GM23338 (cell line): ENCODE measurements at regions not wholly inside any gene's neighbourhood (a gene's known extent, or its start where the extent isn't known, plus 50 kb on each side); places are given as distances from the start of the nearest gene placed in this dataset.

Source experiments
- ATAC-seq: fragments of 200-7000 bp; cut with Tn5 transposase; 3 replicates; pipeline ENCODE4 v1.9.1; 2020
- DNase-seq: peaks from one replicate; pipeline ENCODE4 v3.0.0-alpha.2; 2015; ENCODE audit warnings: low spot score
- H2AFZ ChIP-seq: fragments of 200-600 bp; sonication (generic); 2 replicates; pipeline ENCODE4 v1.8.0; 2016; ENCODE audit warnings: antibody characterized with exemption, mild to moderate bottlenecking, moderate library complexity
- H3F3A ChIP-seq: fragments of 200-600 bp; sonication (generic); replicated peaks from 2 replicates; pipeline ENCODE4 v1.8.0; 2017; ENCODE audit warnings: antibody characterized with exemption, mixed run types, low read depth
- H3K27ac ChIP-seq: fragments of 200-600 bp; sonication (generic); 2 replicates; pipeline ENCODE4 v1.6.1; 2016; ENCODE audit warnings: low read depth
- H3K27me3 ChIP-seq: fragments of 200-600 bp; sonication (generic); 2 replicates; pipeline ENCODE4 v1.8.0; 2016; ENCODE audit warnings: mild to moderate bottlenecking, mixed run types, moderate library complexity; ENCODE audit not compliant: insufficient read depth
- H3K36me3 ChIP-seq: fragments of 200-600 bp; sonication (generic); 2 replicates; pipeline ENCODE4 v1.8.0; 2016; ENCODE audit warnings: mild to moderate bottlenecking; ENCODE audit not compliant: insufficient read depth
- H3K4me1 ChIP-seq: fragments of 200-600 bp; sonication (generic); 2 replicates; pipeline ENCODE4 v1.8.0; 2016; ENCODE audit warnings: mild to moderate bottlenecking, moderate library complexity; ENCODE audit not compliant: insufficient read depth
- H3K4me2 ChIP-seq: fragments of 200-600 bp; sonication (generic); 2 replicates; pipeline ENCODE4 v1.7.1; 2017; ENCODE audit warnings: mixed run types
- H3K4me3 ChIP-seq: fragments of 200-600 bp; sonication (generic); 2 replicates; pipeline ENCODE4 v1.6.1; 2016; ENCODE audit warnings: mixed run types
- H3K79me2 ChIP-seq: fragments of 200-600 bp; sonication (generic); replicated peaks from 2 replicates; pipeline ENCODE4 v1.8.0; 2017; ENCODE audit warnings: mild to moderate bottlenecking; ENCODE audit not compliant: insufficient read depth
- H3K9me2 ChIP-seq: fragments of 200-600 bp; sonication (generic); 2 replicates; pipeline ENCODE4 v1.8.0; 2017; ENCODE audit not compliant: insufficient read depth
- H4K20me1 ChIP-seq: fragments of 200-600 bp; sonication (generic); replicated peaks from 2 replicates; pipeline ENCODE4 v1.8.0; 2017; ENCODE audit warnings: mild to moderate bottlenecking; ENCODE audit not compliant: insufficient read depth
- H3K27ac Mint-ChIP-seq: 2 replicates; pipeline ENCODE4 v1.8.0; 2020; ENCODE audit warnings: inconsistent platforms, mild to moderate bottlenecking, moderate library complexity, mixed read lengths
- H3K27me3 Mint-ChIP-seq: 3 replicates; pipeline ENCODE4 v1.8.0; 2022; ENCODE audit warnings: low read depth, mild to moderate bottlenecking, moderate library complexity, mixed read lengths, inconsistent platforms; ENCODE audit not compliant: insufficient read depth, poor library complexity
- H3K36me3 Mint-ChIP-seq: 3 replicates; pipeline ENCODE4 v1.8.0; 2021; ENCODE audit warnings: low read depth, mild to moderate bottlenecking, inconsistent platforms, moderate library complexity, mixed read lengths
- H3K4me1 Mint-ChIP-seq: 3 replicates; pipeline ENCODE4 v1.8.0; 2020; ENCODE audit warnings: mild to moderate bottlenecking, inconsistent platforms, mixed read lengths
- H3K4me3 Mint-ChIP-seq: 3 replicates; pipeline ENCODE4 v1.8.0; 2021; ENCODE audit warnings: moderate library complexity, mild to moderate bottlenecking, inconsistent platforms, mixed read lengths
- H3K9me3 Mint-ChIP-seq: 3 replicates; pipeline ENCODE4 v1.8.0; 2020; ENCODE audit warnings: moderate library complexity, mild to moderate bottlenecking, inconsistent platforms, mixed read lengths
- CTCF ChIP-seq, 2 experiments: fragments of 200-600 bp in 1 of 2; sonication (generic) in 1 of 2; conservative IDR thresholded peaks; 2 replicates each; pipeline versions ENCODE4 v1.5.1 to v1.6.1; 2016 to 2017; ENCODE audit warnings: antibody characterized with exemption in 2 of 2, low read depth in 2 of 2, mild to moderate bottlenecking in 2 of 2, moderate library complexity in 1 of 2
- STAT1 ChIP-seq: IDR thresholded peaks from one replicate; pipeline ENCODE4 v1.6.1; 2016; ENCODE audit warnings: antibody characterized with exemption; ENCODE audit not compliant: unreplicated experiment
- ZNF114 ChIP-seq: fragments of 250-450 bp; sonication (Bioruptor Pico); IDR thresholded peaks from 2 replicates; pipeline ENCODE4 v1.5.0; 2020; ENCODE audit warnings: mild to moderate bottlenecking, moderate library complexity
- TF ChIP-seq, protein P1 (sequence below): fragments of 250-450 bp; sonication (Bioruptor Pico); IDR thresholded peaks from 2 replicates; pipeline ENCODE4 v1.5.0; 2020; ENCODE audit warnings: mild to moderate bottlenecking, moderate library complexity

DNA sequence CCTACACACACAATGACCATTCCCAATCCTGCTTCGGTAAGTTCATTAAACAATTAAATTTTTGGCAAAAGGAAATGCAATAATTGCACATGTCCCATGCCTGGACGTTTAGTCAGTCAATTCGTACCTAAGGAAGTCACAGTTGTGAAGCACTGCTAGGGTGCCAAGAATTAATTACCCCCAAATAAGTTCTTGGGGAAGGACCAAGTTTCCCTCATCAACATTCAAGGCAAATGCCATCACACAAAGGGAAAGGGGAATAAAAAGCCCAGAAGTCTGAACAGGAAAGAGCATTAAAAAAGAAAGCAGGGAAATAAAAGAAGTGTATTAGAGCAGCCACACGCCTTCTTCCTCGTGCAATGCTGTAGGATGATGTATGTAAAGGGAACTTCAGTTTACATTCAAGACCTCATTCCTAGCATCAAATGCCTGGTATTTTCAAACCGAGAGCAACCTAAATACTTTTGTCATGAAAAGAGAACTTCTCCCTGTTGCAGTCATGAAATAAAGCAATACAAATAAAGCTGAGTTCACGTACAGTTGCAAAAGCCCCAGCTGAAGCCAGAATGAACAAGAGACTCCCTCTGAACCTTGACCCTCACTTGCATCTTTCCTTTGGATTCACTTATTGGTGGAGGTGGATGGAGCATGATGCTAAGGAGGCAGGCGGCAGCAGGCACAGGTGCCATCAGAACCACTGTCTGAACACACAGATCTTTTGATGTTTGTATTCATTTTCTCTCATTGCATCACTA, 124.0 kb upstream of the PPARGC1A start:
- Mint-ChIP-seq H3K36me3 (no peaks in the 10 kb centered on the region), H3K9me3 (no peaks in the 10 kb centered on the region), H3K4me1 (peaks cover 23% of the 10 kb centered on the region), H3K27me3 (no peaks in the 10 kb centered on the region), H3K4me3 (no peak overlapping the region), H3K27ac (no peak overlapping the region)
- Histone ChIP-seq H3K4me1 (peaks cover 14% of the 10 kb centered on the region; the same call in 1 of the 2 replicates), H3K36me3 (no peaks in the 10 kb centered on the region), H3K27ac (no peak overlapping the region), H3K27me3 (no peaks in the 10 kb centered on the region), H3K79me2 (no peaks in the 10 kb centered on the region), H3K4me2 (no peak overlapping the region), H3K4me3 (no peak overlapping the region), H2AFZ (no peak overlapping the region), H3K9me2 (no peaks in the 10 kb centered on the region), H4K20me1 (no peaks in the 10 kb centered on the region), H3F3A (no peaks in the 10 kb centered on the region)
- no peak for ATAC-seq
- no peak for DNase-seq
- TF ChIP-seq CTCF (conservative IDR thresholded peaks at IDR 0.05; ENCODE audit: low read depth in 2 of 2) (no peak), STAT1 (no peak), ZNF114 (CRISPR knock-in tag) (no peak)
- TF ChIP-seq, protein P1, sequence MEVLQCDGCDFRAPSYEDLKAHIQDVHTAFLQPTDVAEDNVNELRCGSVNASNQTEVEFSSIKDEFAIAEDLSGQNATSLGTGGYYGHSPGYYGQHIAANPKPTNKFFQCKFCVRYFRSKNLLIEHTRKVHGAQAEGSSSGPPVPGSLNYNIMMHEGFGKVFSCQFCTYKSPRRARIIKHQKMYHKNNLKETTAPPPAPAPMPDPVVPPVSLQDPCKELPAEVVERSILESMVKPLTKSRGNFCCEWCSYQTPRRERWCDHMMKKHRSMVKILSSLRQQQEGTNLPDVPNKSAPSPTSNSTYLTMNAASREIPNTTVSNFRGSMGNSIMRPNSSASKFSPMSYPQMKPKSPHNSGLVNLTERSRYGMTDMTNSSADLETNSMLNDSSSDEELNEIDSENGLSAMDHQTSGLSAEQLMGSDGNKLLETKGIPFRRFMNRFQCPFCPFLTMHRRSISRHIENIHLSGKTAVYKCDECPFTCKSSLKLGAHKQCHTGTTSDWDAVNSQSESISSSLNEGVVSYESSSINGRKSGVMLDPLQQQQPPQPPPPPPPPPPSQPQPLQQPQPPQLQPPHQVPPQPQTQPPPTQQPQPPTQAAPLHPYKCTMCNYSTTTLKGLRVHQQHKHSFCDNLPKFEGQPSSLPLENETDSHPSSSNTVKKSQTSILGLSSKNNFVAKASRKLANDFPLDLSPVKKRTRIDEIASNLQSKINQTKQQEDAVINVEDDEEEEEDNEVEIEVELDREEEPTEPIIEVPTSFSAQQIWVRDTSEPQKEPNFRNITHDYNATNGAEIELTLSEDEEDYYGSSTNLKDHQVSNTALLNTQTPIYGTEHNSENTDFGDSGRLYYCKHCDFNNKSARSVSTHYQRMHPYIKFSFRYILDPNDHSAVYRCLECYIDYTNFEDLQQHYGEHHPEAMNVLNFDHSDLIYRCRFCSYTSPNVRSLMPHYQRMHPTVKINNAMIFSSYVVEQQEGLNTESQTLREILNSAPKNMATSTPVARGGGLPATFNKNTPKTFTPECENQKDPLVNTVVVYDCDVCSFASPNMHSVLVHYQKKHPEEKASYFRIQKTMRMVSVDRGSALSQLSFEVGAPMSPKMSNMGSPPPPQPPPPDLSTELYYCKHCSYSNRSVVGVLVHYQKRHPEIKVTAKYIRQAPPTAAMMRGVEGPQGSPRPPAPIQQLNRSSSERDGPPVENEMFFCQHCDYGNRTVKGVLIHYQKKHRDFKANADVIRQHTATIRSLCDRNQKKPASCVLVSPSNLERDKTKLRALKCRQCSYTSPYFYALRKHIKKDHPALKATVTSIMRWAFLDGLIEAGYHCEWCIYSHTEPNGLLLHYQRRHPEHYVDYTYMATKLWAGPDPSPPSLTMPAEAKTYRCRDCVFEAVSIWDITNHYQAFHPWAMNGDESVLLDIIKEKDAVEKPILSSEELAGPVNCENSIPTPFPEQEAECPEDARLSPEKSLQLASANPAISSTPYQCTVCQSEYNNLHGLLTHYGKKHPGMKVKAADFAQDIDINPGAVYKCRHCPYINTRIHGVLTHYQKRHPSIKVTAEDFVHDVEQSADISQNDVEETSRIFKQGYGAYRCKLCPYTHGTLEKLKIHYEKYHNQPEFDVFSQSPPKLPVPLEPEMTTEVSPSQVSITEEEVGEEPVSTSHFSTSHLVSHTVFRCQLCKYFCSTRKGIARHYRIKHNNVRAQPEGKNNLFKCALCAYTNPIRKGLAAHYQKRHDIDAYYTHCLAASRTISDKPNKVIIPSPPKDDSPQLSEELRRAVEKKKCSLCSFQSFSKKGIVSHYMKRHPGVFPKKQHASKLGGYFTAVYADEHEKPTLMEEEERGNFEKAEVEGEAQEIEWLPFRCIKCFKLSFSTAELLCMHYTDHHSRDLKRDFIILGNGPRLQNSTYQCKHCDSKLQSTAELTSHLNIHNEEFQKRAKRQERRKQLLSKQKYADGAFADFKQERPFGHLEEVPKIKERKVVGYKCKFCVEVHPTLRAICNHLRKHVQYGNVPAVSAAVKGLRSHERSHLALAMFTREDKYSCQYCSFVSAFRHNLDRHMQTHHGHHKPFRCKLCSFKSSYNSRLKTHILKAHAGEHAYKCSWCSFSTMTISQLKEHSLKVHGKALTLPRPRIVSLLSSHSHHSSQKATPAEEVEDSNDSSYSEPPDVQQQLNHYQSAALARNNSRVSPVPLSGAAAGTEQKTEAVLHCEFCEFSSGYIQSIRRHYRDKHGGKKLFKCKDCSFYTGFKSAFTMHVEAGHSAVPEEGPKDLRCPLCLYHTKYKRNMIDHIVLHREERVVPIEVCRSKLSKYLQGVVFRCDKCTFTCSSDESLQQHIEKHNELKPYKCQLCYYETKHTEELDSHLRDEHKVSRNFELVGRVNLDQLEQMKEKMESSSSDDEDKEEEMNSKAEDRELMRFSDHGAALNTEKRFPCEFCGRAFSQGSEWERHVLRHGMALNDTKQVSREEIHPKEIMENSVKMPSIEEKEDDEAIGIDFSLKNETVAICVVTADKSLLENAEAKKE = no peak
